Neural progenitor cell (in vitro differentiated cells): ENCODE measurements at regions not wholly inside any gene's neighbourhood (a gene's known extent, or its start where the extent isn't known, plus 50 kb on each side); places are given as distances from the start of the nearest gene placed in this dataset.

ENCODE experiments used
- DNase-seq: peaks from one replicate; pipeline ENCODE4 v3.0.0-alpha.2; 2016; ENCODE audit warnings: low spot score
- H2AFZ ChIP-seq: fragments of 200-600 bp; sonication (generic); replicated peaks from 2 replicates; pipeline ENCODE4 v1.6.1; 2016; ENCODE audit warnings: antibody characterized with exemption
- H3F3A ChIP-seq: fragments of 200-600 bp; sonication (generic); 2 replicates; pipeline ENCODE4 v1.6.1; 2016; ENCODE audit warnings: antibody characterized with exemption, low read depth
- H3K27ac ChIP-seq: fragments of 200-600 bp; sonication (generic); 2 replicates; pipeline ENCODE4 v1.5.1; 2016; ENCODE audit warnings: mild to moderate bottlenecking
- H3K27me3 ChIP-seq: fragments of 200-600 bp; sonication (generic); 2 replicates; pipeline ENCODE4 v1.6.1; 2016; ENCODE audit warnings: mild to moderate bottlenecking, moderate library complexity
- H3K36me3 ChIP-seq: fragments of 200-600 bp; sonication (generic); 2 replicates; pipeline ENCODE4 v1.5.1; 2016
- H3K4me1 ChIP-seq: fragments of 200-600 bp; sonication (generic); 2 replicates; pipeline ENCODE4 v1.6.1; 2016; ENCODE audit warnings: mixed run types
- H3K4me2 ChIP-seq: fragments of 200-600 bp; sonication (generic); 2 replicates; pipeline ENCODE4 v1.6.1; 2016
- H3K4me3 ChIP-seq: fragments of 200-600 bp; sonication (generic); 2 replicates; pipeline ENCODE4 v1.5.1; 2016
- H3K79me2 ChIP-seq: fragments of 200-600 bp; sonication (generic); 2 replicates; pipeline ENCODE4 v1.6.1; 2016; ENCODE audit warnings: low read depth
- H3K9ac ChIP-seq: fragments of 200-600 bp; sonication (generic); 2 replicates; pipeline ENCODE4 v1.6.1; 2016
- H3K9me3 ChIP-seq: fragments of 200-600 bp; sonication (generic); 2 replicates; pipeline ENCODE4 v1.5.1; 2016; ENCODE audit warnings: low read depth
- H4K20me1 ChIP-seq: fragments of 200-600 bp; sonication (generic); 2 replicates; pipeline ENCODE4 v1.6.1; 2016; ENCODE audit warnings: low read depth
- H3K27ac Mint-ChIP-seq: 3 replicates; pipeline ENCODE4 v1.8.0; 2021; ENCODE audit warnings: mixed read lengths
- H3K27me3 Mint-ChIP-seq: 2 replicates; pipeline ENCODE4 v1.8.0; 2022; ENCODE audit warnings: low read depth, mild to moderate bottlenecking, inconsistent platforms, moderate library complexity, mixed read lengths; ENCODE audit not compliant: insufficient read depth
- H3K36me3 Mint-ChIP-seq: 3 replicates; pipeline ENCODE4 v1.8.0; 2021; ENCODE audit warnings: mixed read lengths
- H3K4me1 Mint-ChIP-seq: 3 replicates; pipeline ENCODE4 v1.8.0; 2021; ENCODE audit warnings: mixed read lengths
- H3K4me3 Mint-ChIP-seq: 3 replicates; pipeline ENCODE4 v1.8.0; 2021; ENCODE audit warnings: mild to moderate bottlenecking, moderate library complexity, mixed read lengths
- H3K9me3 Mint-ChIP-seq: 3 replicates; pipeline ENCODE4 v1.8.0; 2020; ENCODE audit warnings: mixed read lengths
- CTCF ChIP-seq: fragments of 200-600 bp; sonication (generic); IDR thresholded peaks from 2 replicates; pipeline ENCODE4 v1.5.1; 2017; ENCODE audit warnings: antibody characterized with exemption, mild to moderate bottlenecking
- EZH2 ChIP-seq: fragments of 200-600 bp; sonication (generic); IDR thresholded peaks from 2 replicates; pipeline ENCODE4 v1.6.1; 2017; ENCODE audit warnings: antibody characterized with exemption, mild to moderate bottlenecking, moderate library complexity
- EZH2phosphoT487 ChIP-seq: fragments of 200-600 bp; sonication (generic); IDR thresholded peaks from 2 replicates; pipeline ENCODE4 v1.6.1; 2017; ENCODE audit warnings: antibody characterized with exemption

DNA sequence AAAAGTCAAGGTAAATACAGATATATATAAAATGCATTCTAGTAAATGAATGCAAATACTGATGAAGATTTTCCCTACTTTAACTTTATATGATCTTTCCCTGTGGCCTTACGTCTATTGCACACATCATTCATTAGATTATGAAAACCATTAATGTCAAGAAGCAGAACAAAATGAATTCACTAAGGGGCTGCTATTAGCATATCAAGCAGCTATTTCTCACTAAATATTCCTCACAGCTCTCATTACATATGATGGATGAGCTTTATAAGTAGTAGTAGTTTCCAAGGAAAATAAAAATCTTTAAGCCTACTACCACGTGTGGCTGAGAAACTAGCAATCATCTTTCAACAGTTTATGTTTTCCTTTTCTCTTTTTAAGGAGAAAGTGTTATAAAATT is 702.8 kb upstream of the SLC39A10 start:
- TF ChIP-seq EZH2phosphoT487: no peak
- no peak for TF ChIP-seq CTCF
- no peak for TF ChIP-seq EZH2
- H3K4me1 Mint-ChIP-seq: no peaks in the 10 kb centered on the region
- Histone ChIP-seq H3K27me3 (no peaks in the 10 kb centered on the region), H3K9me3 (no peaks in the 10 kb centered on the region), H3K9ac (no peak overlapping the region), H3K27ac (no peak overlapping the region), H3F3A (no peaks in the 10 kb centered on the region), H3K4me1 (no peaks in the 10 kb centered on the region), H4K20me1 (no peaks in the 10 kb centered on the region), H3K79me2 (no peaks in the 10 kb centered on the region), H3K36me3 (no peaks in the 10 kb centered on the region), H3K4me2 (no peak overlapping the region), H2AFZ (no peak overlapping the region), H3K4me3 (no peak overlapping the region)
- H3K9me3 Mint-ChIP-seq: peaks cover 5% of the 10 kb centered on the region
- no peak overlapping the region for H3K27ac Mint-ChIP-seq
- no peak for DNase-seq
- no peaks in the 10 kb centered on the region for H3K27me3 Mint-ChIP-seq
- H3K36me3 Mint-ChIP-seq: no peaks in the 10 kb centered on the region
- no peak overlapping the region for H3K4me3 Mint-ChIP-seq

DNA sequence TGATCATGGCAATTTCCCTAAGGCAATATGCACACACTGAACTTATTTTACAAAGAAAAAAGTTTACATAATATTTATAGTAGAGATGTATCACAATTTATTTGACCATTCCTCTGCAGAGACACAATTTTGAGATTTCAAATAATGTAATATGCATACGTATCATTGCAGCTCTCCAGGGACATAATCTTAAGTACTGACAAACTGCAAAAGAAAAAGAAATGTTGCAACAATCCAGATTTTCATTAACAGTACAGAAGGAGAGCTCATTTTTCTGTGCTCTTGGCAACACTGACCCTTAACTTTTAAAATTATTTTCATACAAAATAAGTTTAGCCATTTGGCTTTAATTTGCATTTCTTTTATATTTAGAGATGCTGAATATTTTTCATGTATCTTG is 710.2 kb upstream of the SLC39A10 start:
- Mint-ChIP-seq H3K9me3 (no peaks in the 10 kb centered on the region), H3K27ac (no peak overlapping the region), H3K27me3 (no peaks in the 10 kb centered on the region), H3K4me1 (no peaks in the 10 kb centered on the region), H3K4me3 (no peak overlapping the region), H3K36me3 (no peaks in the 10 kb centered on the region)
- no peaks in the 10 kb centered on the region for H3K27me3 ChIP-seq
- H3K4me3 ChIP-seq: no peak overlapping the region
- H3K27ac ChIP-seq: no peak overlapping the region
- no peaks in the 10 kb centered on the region for H3K36me3 ChIP-seq
- DNase-seq: no peak
- H3F3A ChIP-seq: no peaks in the 10 kb centered on the region
- TF ChIP-seq EZH2phosphoT487: no peak
- TF ChIP-seq EZH2: no peak
- no peak for TF ChIP-seq CTCF
- no peaks in the 10 kb centered on the region for H4K20me1 ChIP-seq
- no peak overlapping the region for H3K9ac ChIP-seq
- no peaks in the 10 kb centered on the region for H3K4me1 ChIP-seq
- H3K79me2 ChIP-seq: no peaks in the 10 kb centered on the region
- no peak overlapping the region for H2AFZ ChIP-seq
- H3K9me3 ChIP-seq: no peaks in the 10 kb centered on the region
- H3K4me2 ChIP-seq: no peak overlapping the region

- Histone ChIP-seq H3K9ac (no peak overlapping the region), H3K36me3 (no peaks in the 10 kb centered on the region), H3F3A (no peaks in the 10 kb centered on the region), H3K27me3 (no peaks in the 10 kb centered on the region), H3K4me2 (no peak overlapping the region), H3K79me2 (no peaks in the 10 kb centered on the region), H3K4me1 (no peaks in the 10 kb centered on the region), H3K9me3 (no peaks in the 10 kb centered on the region), H2AFZ (no peak overlapping the region), H3K27ac (no peak overlapping the region), H3K4me3 (no peak overlapping the region), H4K20me1 (no peaks in the 10 kb centered on the region)
- Mint-ChIP-seq H3K27ac (no peak overlapping the region), H3K9me3 (no peaks in the 10 kb centered on the region), H3K36me3 (no peaks in the 10 kb centered on the region), H3K4me1 (no peaks in the 10 kb centered on the region), H3K4me3 (no peak overlapping the region), H3K27me3 (peaks cover 2% of the 10 kb centered on the region)
- no peak for DNase-seq
- TF ChIP-seq CTCF: no peak
- no peak for TF ChIP-seq EZH2
- no peak for TF ChIP-seq EZH2phosphoT487
Observed at GRCh38 chr2:194938066-194938465, 719.0 kb upstream of the SLC39A10 start.

- Histone ChIP-seq H3K27ac (no peak overlapping the region), H3K9me3 (no peaks in the 10 kb centered on the region), H3K79me2 (no peaks in the 10 kb centered on the region), H3F3A (no peaks in the 10 kb centered on the region), H2AFZ (no peak overlapping the region), H3K36me3 (no peaks in the 10 kb centered on the region), H3K27me3 (no peaks in the 10 kb centered on the region), H3K4me1 (no peaks in the 10 kb centered on the region), H3K4me2 (no peak overlapping the region), H4K20me1 (no peaks in the 10 kb centered on the region), H3K4me3 (no peak overlapping the region), H3K9ac (no peak overlapping the region)
- Mint-ChIP-seq H3K4me3 (no peak overlapping the region), H3K27ac (no peak overlapping the region), H3K9me3 (no peaks in the 10 kb centered on the region), H3K27me3 (no peaks in the 10 kb centered on the region), H3K4me1 (peaks cover 3% of the 10 kb centered on the region), H3K36me3 (no peaks in the 10 kb centered on the region)
- no peak for TF ChIP-seq EZH2phosphoT487
- TF ChIP-seq CTCF: no peak
- TF ChIP-seq EZH2: no peak
- DNase-seq: no peak
Observed at GRCh38 chr2:194927489-194927888, 729.5 kb upstream of the SLC39A10 start.
